HCT116 (cell line): ENCODE measurements at regions not wholly inside any gene's neighbourhood (a gene's known extent, or its start where the extent isn't known, plus 50 kb on each side); places are given as distances from the start of the nearest gene placed in this dataset.

Experiments
- ATAC-seq: fragments of 200-7000 bp; cut with Tn5 transposase; 2 replicates; pipeline ENCODE4 v1.9.1; 2020; ENCODE audit warnings: mild to moderate bottlenecking, moderate library complexity
- BruUV-seq: library from RNA; stranded (reverse); fragments of 400-500 nt; replicated peaks from 2 replicates; lab custom pipeline; 2021; lab: Mats Ljungman, UMichigan
- CTCF ChIA-PET: fragments of 300-600 bp; sonication (Branson Sonifier 250); formaldehyde crosslinking; loops from one replicate; lab custom pipeline; 2021; ENCODE audit warnings: antibody characterized with exemption; lab: Charles Lee
- POLR2A ChIA-PET: fragments of 300-600, 350-600 bp; sonication (Branson Sonifier 250); formaldehyde crosslinking; loops from one replicate; lab custom pipeline; 2021; ENCODE audit warnings: antibody characterized with exemption; lab: Charles Lee
- RAD21 ChIA-PET, 2 experiments: fragments of 300-600 bp; sonication (Branson Sonifier 250); formaldehyde crosslinking; loops; one replicate each; lab custom pipeline; 2023; ENCODE audit warnings: low total read pairs in 2 of 2; ENCODE audit not compliant: uncharacterized antibody in 2 of 2, unreplicated experiment in 2 of 2, low non-redundant PET in 1 of 2; lab: Charles Lee
- DNase-seq: peaks from one replicate; pipeline ENCODE4 v3.0.0-alpha.2; 2010; ENCODE audit warnings: low read depth, low spot score
- H2AFZ ChIP-seq: fragments of 200-600 bp; shearing (Covaris generic), sonication (generic); 2 replicates; pipeline ENCODE4 v1.6.1; 2017; ENCODE audit warnings: low read depth, mixed run types, mixed read lengths, antibody characterized with exemption, low read length; ENCODE audit not compliant: poor library complexity, severe bottlenecking
- H3K27ac ChIP-seq: 2 replicates; pipeline ENCODE4 v1.5.1; 2012; ENCODE audit warnings: low read depth, low read length
- H3K27me3 ChIP-seq: fragments of 200-600 bp; sonication (generic); 2 replicates; pipeline ENCODE4 v1.6.1; 2016; ENCODE audit warnings: mixed run types, low read length, mixed read lengths; ENCODE audit not compliant: insufficient read depth
- H3K36me3 ChIP-seq, 2 experiments: fragments of 200-500 bp in 1 of 2; fragments of 200-600 bp in 1 of 2; sonication (Bioruptor generic) in 1 of 2; sonication (generic) in 1 of 2; 2 replicates each; pipeline versions ENCODE4 v1.5.1 to v1.6.1; 2014 to 2016; ENCODE audit warnings: low read length in 2 of 2, inconsistent platforms in 1 of 2, mixed read lengths in 1 of 2, mixed run types in 1 of 2; ENCODE audit not compliant: insufficient read depth in 2 of 2, control insufficient read depth in 1 of 2
- H3K4me1 ChIP-seq, 2 experiments: fragments of 200-600 bp in 1 of 2; sonication (generic) in 1 of 2; 2 replicates each; pipeline versions ENCODE4 v1.5.1 to v1.6.1; 2012 to 2017; ENCODE audit warnings: low read length in 2 of 2, inconsistent platforms in 1 of 2, mild to moderate bottlenecking in 1 of 2, mixed read lengths in 1 of 2, mixed run types in 1 of 2, moderate library complexity in 1 of 2; ENCODE audit not compliant: insufficient read depth in 2 of 2, control insufficient read depth in 1 of 2
- H3K4me2 ChIP-seq: fragments of 200-600 bp; sonication (generic); 2 replicates; pipeline ENCODE4 v1.6.1; 2017; ENCODE audit warnings: mixed run types, low read length, mixed read lengths
- H3K4me3 ChIP-seq, 2 experiments: fragments of 200-600 bp in 1 of 2; sonication (generic) in 1 of 2; replicated peaks in 1 of 2; 2 replicates each; pipeline ENCODE4 v1.5.1; 2011 to 2016; ENCODE audit warnings: low read length in 2 of 2, control low read depth in 1 of 2, low read depth in 1 of 2, mild to moderate bottlenecking in 1 of 2, mixed read lengths in 1 of 2, mixed run types in 1 of 2
- H3K79me2 ChIP-seq: fragments of 200-600 bp; sonication (generic); 2 replicates; pipeline ENCODE4 v1.6.1; 2017; ENCODE audit warnings: mild to moderate bottlenecking, mixed run types, low read length, moderate library complexity, mixed read lengths; ENCODE audit not compliant: insufficient read depth
- H3K9ac ChIP-seq: fragments of 200-600 bp; sonication (generic); 2 replicates; pipeline ENCODE4 v1.6.1; 2016; ENCODE audit warnings: low read length, mixed read lengths
- H3K9me2 ChIP-seq: fragments of 200-600 bp; sonication (generic), shearing (Covaris generic); 2 replicates; pipeline ENCODE4 v1.6.1; 2017; ENCODE audit warnings: mixed run types, mild to moderate bottlenecking, moderate library complexity; ENCODE audit not compliant: insufficient read depth
- H3K9me3 ChIP-seq, 2 experiments: fragments of 200-500 bp in 1 of 2; fragments of 200-600 bp in 1 of 2; sonication (Bioruptor generic) in 1 of 2; sonication (generic) in 1 of 2; 2 replicates each; pipeline ENCODE4 v1.6.1; 2014 to 2017; ENCODE audit warnings: low read length in 2 of 2, mixed read lengths in 2 of 2, inconsistent platforms in 1 of 2, low read depth in 1 of 2, mild to moderate bottlenecking in 1 of 2, mixed run types in 1 of 2, moderate library complexity in 1 of 2; ENCODE audit not compliant: control insufficient read depth in 1 of 2, insufficient read depth in 1 of 2
- H4K20me1 ChIP-seq: fragments of 200-600 bp; sonication (generic), shearing (Covaris generic); 2 replicates; pipeline ENCODE4 v1.6.1; 2017; ENCODE audit warnings: mixed run types, mild to moderate bottlenecking, moderate library complexity; ENCODE audit not compliant: insufficient read depth
- CBX3 ChIP-seq: IDR thresholded peaks from 2 replicates; pipeline ENCODE4 v1.6.1; 2012; ENCODE audit warnings: low read depth
- EZH2 ChIP-seq: fragments of 200-600 bp; sonication (generic); IDR thresholded peaks from 2 replicates; pipeline ENCODE4 v1.6.1; 2017; ENCODE audit warnings: antibody characterized with exemption, mixed run types
- POLR2AphosphoS5 ChIP-seq: IDR thresholded peaks from 2 replicates; pipeline ENCODE4 v1.6.1; 2011; ENCODE audit warnings: mild to moderate bottlenecking, low read depth, low read length, moderate library complexity
- RAD21 ChIP-seq: IDR thresholded peaks from 2 replicates; pipeline ENCODE4 v1.6.1; 2012; ENCODE audit warnings: low read depth, mild to moderate bottlenecking
- SIN3A ChIP-seq: IDR thresholded peaks from 2 replicates; pipeline ENCODE4 v1.6.1; 2012; ENCODE audit warnings: low read depth
- SRF ChIP-seq: IDR thresholded peaks from 2 replicates; pipeline ENCODE4 v1.6.1; 2012; ENCODE audit warnings: low read depth
- YY1 ChIP-seq: IDR thresholded peaks from 2 replicates; pipeline ENCODE4 v1.6.1; 2011; ENCODE audit warnings: low read length, low read depth, moderate library complexity, mild to moderate bottlenecking; ENCODE audit not compliant: insufficient replicate concordance; ENCODE audit errors: extremely low read depth
- ZFX ChIP-seq: fragments of 450-650 bp; IDR thresholded peaks from 2 replicates; pipeline ENCODE4 v1.6.1; 2017
- intact Hi-C: fragments of 100-400 bp; cut with micrococcal nuclease; formaldehyde crosslinking; loops from 2 replicates; pipeline ENCODE4 v1.10.0; 2022
- TF ChIP-seq, protein P1 (sequence below): IDR thresholded peaks from 2 replicates; pipeline ENCODE4 v1.6.1; 2012; ENCODE audit warnings: low read depth
- TF ChIP-seq, protein P2 (sequence below): IDR thresholded peaks from 2 replicates; pipeline ENCODE4 v1.6.1; 2012
- TF ChIP-seq, protein P3 (sequence below): IDR thresholded peaks from 2 replicates; pipeline ENCODE4 v1.6.1; 2011; ENCODE audit warnings: mild to moderate bottlenecking, low read length, moderate library complexity; ENCODE audit not compliant: insufficient replicate concordance; ENCODE audit errors: extremely low read depth

DNA sequence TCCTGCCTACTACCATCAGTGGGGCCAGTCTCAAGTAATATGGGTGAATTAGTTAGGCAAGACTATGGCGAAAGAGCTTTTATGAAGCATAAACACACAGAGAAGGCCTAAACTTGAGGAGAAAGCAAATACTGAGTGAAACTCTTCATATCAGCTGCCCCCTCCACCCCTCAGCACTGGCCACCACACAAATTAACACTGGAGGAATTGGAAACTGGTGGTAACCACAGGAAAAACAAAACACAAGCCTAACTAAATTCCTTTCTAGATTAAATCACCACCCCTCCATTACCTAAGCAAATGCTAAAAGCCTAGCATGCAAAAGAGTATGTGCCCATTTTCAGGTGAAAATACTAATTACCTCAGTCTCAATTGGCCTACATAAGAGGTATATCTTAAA, 774.7 kb upstream of the NECTIN3 start:
- H3K27ac ChIP-seq = no peak overlapping the region
- H3K4me3 ChIP-seq = no peak overlapping the region
- BruUV-seq = no TSS peak
- DNase-seq (no peak), ATAC-seq (no peak)
- no peaks in the 10 kb centered on the region for H3K9me2 ChIP-seq
- no peaks in the 10 kb centered on the region for H3K27me3 ChIP-seq
- H3K4me1 ChIP-seq = no peaks in the 10 kb centered on the region
- H3K36me3 ChIP-seq = no peaks in the 10 kb centered on the region
- TF ChIP-seq SIN3A (no peak), SRF (no peak), POLR2AphosphoS5 (no peak), RAD21 (no peak), CBX3 (no peak), EZH2 (no peak), YY1 (no peak), ZFX (no peak)
- TF ChIP-seq, protein P1, sequence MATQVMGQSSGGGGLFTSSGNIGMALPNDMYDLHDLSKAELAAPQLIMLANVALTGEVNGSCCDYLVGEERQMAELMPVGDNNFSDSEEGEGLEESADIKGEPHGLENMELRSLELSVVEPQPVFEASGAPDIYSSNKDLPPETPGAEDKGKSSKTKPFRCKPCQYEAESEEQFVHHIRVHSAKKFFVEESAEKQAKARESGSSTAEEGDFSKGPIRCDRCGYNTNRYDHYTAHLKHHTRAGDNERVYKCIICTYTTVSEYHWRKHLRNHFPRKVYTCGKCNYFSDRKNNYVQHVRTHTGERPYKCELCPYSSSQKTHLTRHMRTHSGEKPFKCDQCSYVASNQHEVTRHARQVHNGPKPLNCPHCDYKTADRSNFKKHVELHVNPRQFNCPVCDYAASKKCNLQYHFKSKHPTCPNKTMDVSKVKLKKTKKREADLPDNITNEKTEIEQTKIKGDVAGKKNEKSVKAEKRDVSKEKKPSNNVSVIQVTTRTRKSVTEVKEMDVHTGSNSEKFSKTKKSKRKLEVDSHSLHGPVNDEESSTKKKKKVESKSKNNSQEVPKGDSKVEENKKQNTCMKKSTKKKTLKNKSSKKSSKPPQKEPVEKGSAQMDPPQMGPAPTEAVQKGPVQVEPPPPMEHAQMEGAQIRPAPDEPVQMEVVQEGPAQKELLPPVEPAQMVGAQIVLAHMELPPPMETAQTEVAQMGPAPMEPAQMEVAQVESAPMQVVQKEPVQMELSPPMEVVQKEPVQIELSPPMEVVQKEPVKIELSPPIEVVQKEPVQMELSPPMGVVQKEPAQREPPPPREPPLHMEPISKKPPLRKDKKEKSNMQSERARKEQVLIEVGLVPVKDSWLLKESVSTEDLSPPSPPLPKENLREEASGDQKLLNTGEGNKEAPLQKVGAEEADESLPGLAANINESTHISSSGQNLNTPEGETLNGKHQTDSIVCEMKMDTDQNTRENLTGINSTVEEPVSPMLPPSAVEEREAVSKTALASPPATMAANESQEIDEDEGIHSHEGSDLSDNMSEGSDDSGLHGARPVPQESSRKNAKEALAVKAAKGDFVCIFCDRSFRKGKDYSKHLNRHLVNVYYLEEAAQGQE = no peak
- TF ChIP-seq, protein P2, sequence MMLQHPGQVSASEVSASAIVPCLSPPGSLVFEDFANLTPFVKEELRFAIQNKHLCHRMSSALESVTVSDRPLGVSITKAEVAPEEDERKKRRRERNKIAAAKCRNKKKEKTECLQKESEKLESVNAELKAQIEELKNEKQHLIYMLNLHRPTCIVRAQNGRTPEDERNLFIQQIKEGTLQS = no peak
- TF ChIP-seq, protein P3, sequence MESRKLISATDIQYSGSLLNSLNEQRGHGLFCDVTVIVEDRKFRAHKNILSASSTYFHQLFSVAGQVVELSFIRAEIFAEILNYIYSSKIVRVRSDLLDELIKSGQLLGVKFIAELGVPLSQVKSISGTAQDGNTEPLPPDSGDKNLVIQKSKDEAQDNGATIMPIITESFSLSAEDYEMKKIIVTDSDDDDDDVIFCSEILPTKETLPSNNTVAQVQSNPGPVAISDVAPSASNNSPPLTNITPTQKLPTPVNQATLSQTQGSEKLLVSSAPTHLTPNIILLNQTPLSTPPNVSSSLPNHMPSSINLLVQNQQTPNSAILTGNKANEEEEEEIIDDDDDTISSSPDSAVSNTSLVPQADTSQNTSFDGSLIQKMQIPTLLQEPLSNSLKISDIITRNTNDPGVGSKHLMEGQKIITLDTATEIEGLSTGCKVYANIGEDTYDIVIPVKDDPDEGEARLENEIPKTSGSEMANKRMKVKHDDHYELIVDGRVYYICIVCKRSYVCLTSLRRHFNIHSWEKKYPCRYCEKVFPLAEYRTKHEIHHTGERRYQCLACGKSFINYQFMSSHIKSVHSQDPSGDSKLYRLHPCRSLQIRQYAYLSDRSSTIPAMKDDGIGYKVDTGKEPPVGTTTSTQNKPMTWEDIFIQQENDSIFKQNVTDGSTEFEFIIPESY = no peak
- POLR2A ChIA-PET = no interaction called here
- H3K4me2 ChIP-seq = no peak overlapping the region
- RAD21 ChIA-PET = no interaction called here
- CTCF ChIA-PET = no interaction called here
- no peak overlapping the region for H2AFZ ChIP-seq
- intact Hi-C loops = no loop called here
- H3K79me2 ChIP-seq = no peaks in the 10 kb centered on the region
- H3K9me3 ChIP-seq = peaks cover 0 to 16% of the 10 kb centered on the region in 2 experiments; a peak in 2 of 4 replicates
- no peaks in the 10 kb centered on the region for H4K20me1 ChIP-seq
- H3K9ac ChIP-seq = no peak overlapping the region
